ENCODE measurements at regions not wholly inside any gene's neighbourhood (a gene's known extent, or its start where the extent isn't known, plus 50 kb on each side); places are given as distances from the start of the nearest gene placed in this dataset.

DNA sequence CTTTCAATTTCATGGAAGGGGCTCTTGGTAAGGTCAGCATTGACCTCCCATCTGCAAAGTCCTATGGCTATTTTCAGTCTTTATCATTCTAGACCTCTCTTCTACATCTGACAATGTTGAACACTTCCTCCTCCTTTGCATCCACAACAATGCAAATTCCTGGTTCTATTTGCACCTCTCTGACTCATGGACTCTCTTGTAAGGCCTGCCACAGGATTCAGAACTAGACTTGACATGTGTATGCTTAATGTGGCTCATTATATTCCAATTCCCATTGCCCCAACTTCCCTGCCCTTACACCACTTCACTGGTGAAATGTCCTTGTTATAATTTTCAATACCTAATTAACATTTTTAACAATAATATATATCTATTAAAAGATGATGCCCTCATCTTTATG is 314.3 kb upstream of the FGF13 start:
- no peak for TF ChIP-seq POLR2A (IDR thresholded peaks at IDR 0.05)
- TF ChIP-seq, protein P1, sequence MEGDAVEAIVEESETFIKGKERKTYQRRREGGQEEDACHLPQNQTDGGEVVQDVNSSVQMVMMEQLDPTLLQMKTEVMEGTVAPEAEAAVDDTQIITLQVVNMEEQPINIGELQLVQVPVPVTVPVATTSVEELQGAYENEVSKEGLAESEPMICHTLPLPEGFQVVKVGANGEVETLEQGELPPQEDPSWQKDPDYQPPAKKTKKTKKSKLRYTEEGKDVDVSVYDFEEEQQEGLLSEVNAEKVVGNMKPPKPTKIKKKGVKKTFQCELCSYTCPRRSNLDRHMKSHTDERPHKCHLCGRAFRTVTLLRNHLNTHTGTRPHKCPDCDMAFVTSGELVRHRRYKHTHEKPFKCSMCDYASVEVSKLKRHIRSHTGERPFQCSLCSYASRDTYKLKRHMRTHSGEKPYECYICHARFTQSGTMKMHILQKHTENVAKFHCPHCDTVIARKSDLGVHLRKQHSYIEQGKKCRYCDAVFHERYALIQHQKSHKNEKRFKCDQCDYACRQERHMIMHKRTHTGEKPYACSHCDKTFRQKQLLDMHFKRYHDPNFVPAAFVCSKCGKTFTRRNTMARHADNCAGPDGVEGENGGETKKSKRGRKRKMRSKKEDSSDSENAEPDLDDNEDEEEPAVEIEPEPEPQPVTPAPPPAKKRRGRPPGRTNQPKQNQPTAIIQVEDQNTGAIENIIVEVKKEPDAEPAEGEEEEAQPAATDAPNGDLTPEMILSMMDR (IDR thresholded peaks at IDR 0.05), result no peak

All from Peyer's patch (tissue), 4 donors.